Stomach (tissue), 8 donors: ENCODE measurements at regions not wholly inside any gene's neighbourhood (a gene's known extent, or its start where the extent isn't known, plus 50 kb on each side); places are given as distances from the start of the nearest gene placed in this dataset.

Experiments used
- DNase-seq, 2 donors: peaks; one replicate each; pipeline versions ENCODE4 v3.0.0 to v3.0.0-alpha.2; 2013 to 2019
- H3K27ac ChIP-seq, 5 donors: fragments of 200-600 bp in 4 of 5; sonication (generic) in 4 of 5; one replicate each; pipeline ENCODE4 v1.5.1; 2013 to 2019; ENCODE audit warnings: mild to moderate bottlenecking in 1 of 5, moderate library complexity in 1 of 5
- H3K27me3 ChIP-seq, 3 donors: fragments of 200-600 bp; sonication (generic); one replicate each; pipeline ENCODE4 v1.5.1; 2017 to 2019; ENCODE audit warnings: mixed run types in 1 of 3
- H3K36me3 ChIP-seq, 4 donors: fragments of 200-600 bp; sonication (generic); 1 replicate in 3 of 4; 2 replicates in 1 of 4; pipeline ENCODE4 v1.5.1; 2016 to 2019
- H3K4me1 ChIP-seq, 4 donors: fragments of 200-600 bp; sonication (generic); one replicate each; pipeline ENCODE4 v1.5.1; 2016 to 2019
- H3K4me3 ChIP-seq, 4 donors: fragments of 200-600 bp; sonication (generic) in 3 of 4; one replicate each; pipeline ENCODE4 v1.5.1; 2016 to 2019; ENCODE audit warnings: mild to moderate bottlenecking in 1 of 4
- H3K9me3 ChIP-seq, 4 donors: fragments of 200-600 bp; sonication (generic); one replicate each; pipeline ENCODE4 v1.5.1; 2016 to 2019
- EP300 ChIP-seq: sonication (generic); formaldehyde crosslinking; IDR thresholded peaks from one replicate; pipeline ENCODE4 v1.6.1; 2017; ENCODE audit warnings: antibody characterized with exemption
- POLR2A ChIP-seq, 4 donors: fragments of 450-650 bp; IDR thresholded peaks; one replicate each; pipeline ENCODE4 v1.6.1; 2016; ENCODE audit warnings: antibody characterized with exemption in 4 of 4, control low read depth in 2 of 4, mild to moderate bottlenecking in 1 of 4, moderate library complexity in 1 of 4
- POLR2AphosphoS5 ChIP-seq, 3 donors: sonication (generic); formaldehyde crosslinking; IDR thresholded peaks; one replicate each; pipeline ENCODE4 v1.6.1; 2016; ENCODE audit warnings: antibody characterized with exemption in 3 of 3
- WGBS, 5 donors: extraction: QIAGEN DNeasy Blood & Tissue Kit in 3 of 5; methylation state at CpG; one replicate each; pipeline versions ENCODE4 v1.1.5 to v1.1.7; 2013 to 2018; 5-methylcytosine and 5-hydroxymethylcytosine counted together
- intact Hi-C: fragments of 100-400 bp; cut with DNase I; formaldehyde crosslinking; loops from one replicate; pipeline ENCODE4 v1.15.1; 2023; ENCODE audit warnings: low total_unique reads
- TF ChIP-seq, protein P1 (sequence below), 7 experiments: fragments of 450-650 bp in 4 of 7; fragments of 200-600 bp in 3 of 7; sonication (generic) in 3 of 7; IDR thresholded peaks; one replicate each; pipeline ENCODE4 v1.5.1; 2016 to 2019; ENCODE audit warnings: antibody characterized with exemption in 7 of 7, control low read depth in 2 of 7, mild to moderate bottlenecking in 1 of 7
- donor health status: healthy with polysubstance abuse.
- donor health status: Bipolar disorder and iron deficiency.
- donor health status: healthy.

DNA sequence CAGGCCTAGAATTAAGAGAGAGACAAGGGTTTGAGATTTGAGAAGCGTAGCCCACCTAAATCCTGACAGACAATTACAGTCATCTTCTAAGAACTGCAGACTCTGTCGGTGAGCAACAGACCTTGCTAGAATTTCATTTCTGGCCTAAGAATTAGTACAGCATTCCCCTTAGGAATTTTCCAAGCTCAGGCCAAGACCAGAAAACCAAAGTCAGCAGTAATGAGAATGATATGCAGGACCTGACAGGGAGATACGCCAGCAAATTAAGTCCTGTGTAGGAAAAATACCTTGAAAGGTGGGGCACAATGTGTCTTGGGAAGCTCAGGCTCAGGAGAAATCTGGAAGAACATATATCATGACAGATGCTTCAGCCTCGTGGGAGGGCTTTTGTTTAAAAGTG, 52.7 kb upstream of the HERPUD2 start:
- H3K27me3 ChIP-seq = no peaks in the 10 kb centered on the region
- TF ChIP-seq POLR2AphosphoS5 (IDR thresholded peaks at IDR 0.05) (no peak), EP300 (no peak), POLR2A (IDR thresholded peaks at IDR 0.05) (no peak)
- TF ChIP-seq, protein P1, sequence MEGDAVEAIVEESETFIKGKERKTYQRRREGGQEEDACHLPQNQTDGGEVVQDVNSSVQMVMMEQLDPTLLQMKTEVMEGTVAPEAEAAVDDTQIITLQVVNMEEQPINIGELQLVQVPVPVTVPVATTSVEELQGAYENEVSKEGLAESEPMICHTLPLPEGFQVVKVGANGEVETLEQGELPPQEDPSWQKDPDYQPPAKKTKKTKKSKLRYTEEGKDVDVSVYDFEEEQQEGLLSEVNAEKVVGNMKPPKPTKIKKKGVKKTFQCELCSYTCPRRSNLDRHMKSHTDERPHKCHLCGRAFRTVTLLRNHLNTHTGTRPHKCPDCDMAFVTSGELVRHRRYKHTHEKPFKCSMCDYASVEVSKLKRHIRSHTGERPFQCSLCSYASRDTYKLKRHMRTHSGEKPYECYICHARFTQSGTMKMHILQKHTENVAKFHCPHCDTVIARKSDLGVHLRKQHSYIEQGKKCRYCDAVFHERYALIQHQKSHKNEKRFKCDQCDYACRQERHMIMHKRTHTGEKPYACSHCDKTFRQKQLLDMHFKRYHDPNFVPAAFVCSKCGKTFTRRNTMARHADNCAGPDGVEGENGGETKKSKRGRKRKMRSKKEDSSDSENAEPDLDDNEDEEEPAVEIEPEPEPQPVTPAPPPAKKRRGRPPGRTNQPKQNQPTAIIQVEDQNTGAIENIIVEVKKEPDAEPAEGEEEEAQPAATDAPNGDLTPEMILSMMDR (IDR thresholded peaks at IDR 0.05) = no peak
- intact Hi-C loops = no loop called here
- no peaks in the 10 kb centered on the region for H3K36me3 ChIP-seq
- H3K9me3 ChIP-seq = no peaks in the 10 kb centered on the region
- no peaks in the 10 kb centered on the region for H3K4me1 ChIP-seq
- no peak overlapping the region for H3K4me3 ChIP-seq
- 67 to 86% (median 81%) methylated on average over 4 of the region's 4 CpGs for WGBS, 5 donors
- H3K27ac ChIP-seq = no peak overlapping the region
- no peak for DNase-seq

DNA sequence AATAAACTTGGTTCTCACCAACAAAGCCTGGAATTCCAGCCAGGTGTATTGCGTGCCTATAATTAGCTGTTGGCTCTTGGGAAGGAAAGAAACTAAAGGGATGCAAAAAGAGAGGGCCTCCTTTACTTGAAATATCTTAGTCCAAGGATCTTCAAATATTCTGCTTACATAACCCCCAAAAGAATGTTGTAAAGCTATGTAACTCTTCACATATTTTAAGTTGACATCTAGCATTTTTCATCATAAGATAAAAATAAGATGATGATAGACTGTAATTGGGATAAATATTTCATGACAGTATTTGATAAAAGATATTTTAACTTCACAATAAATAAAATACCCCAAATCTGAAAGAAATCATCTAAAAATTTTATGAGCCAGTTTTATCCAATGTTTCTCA, 52.5 kb upstream of the SEPTIN7 start:
- Histone ChIP-seq H3K27ac (no peak overlapping the region), H3K36me3 (no peaks in the 10 kb centered on the region), H3K9me3 (no peaks in the 10 kb centered on the region), H3K4me1 (no peaks in the 10 kb centered on the region), H3K27me3 (no peaks in the 10 kb centered on the region), H3K4me3 (no peak overlapping the region)
- DNase-seq = no peak
- intact Hi-C loops = no loop called here
- WGBS, 5 donors = 82 to 100% (median 90%) methylated on average over 1 of the region's 1 CpG
- TF ChIP-seq, protein P1 (IDR thresholded peaks at IDR 0.05) = no peak
- TF ChIP-seq POLR2AphosphoS5 (IDR thresholded peaks at IDR 0.05) (no peak), POLR2A (IDR thresholded peaks at IDR 0.05) (no peak), EP300 (no peak)

DNA sequence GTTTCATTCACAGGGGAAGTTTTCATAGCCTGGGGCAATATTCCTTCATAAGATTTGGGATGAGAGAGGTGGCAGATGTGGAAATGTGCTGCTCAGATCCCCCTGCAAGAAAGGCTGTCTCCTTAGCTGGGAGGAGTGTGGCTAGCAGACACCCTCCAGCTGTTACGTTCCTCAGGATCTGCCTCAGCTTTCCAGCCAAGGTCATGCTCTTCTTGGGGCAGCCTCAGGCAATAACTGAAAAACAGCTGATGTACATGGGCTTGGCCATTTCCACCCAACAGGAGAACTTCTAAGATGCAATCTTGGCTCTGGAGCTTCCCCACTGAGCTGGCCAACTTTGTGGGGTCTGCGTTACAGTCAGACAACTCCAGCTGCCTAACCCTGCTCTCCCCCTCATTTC, 51.3 kb upstream of the SEPTIN7 start:
- TF ChIP-seq POLR2AphosphoS5 (IDR thresholded peaks at IDR 0.05) = peak in 1 of 3 donors; percentile 18
- no peak for TF ChIP-seq POLR2A (IDR thresholded peaks at IDR 0.05)
- no peaks in the 10 kb centered on the region for H3K36me3 ChIP-seq
- peaks cover 0 to 10% (median 0%) of the 10 kb centered on the region in 4 donors for H3K4me1 ChIP-seq
- peak in 1 of 2 donors; percentile 71 for DNase-seq
- no peaks in the 10 kb centered on the region for H3K27me3 ChIP-seq
- H3K4me3 ChIP-seq = no peak overlapping the region
- WGBS, 5 donors = 66 to 89% (median 76%) methylated on average over 2 of the region's 2 CpGs
- H3K27ac ChIP-seq = no peak overlapping the region
- no peaks in the 10 kb centered on the region for H3K9me3 ChIP-seq
- intact Hi-C loops = no loop called here
